ENCODE measurements at regions not wholly inside any gene's neighbourhood (a gene's known extent, or its start where the extent isn't known, plus 50 kb on each side); places are given as distances from the start of the nearest gene placed in this dataset.

- Histone ChIP-seq H3K4me1 (ENCODE audit: control insufficient read depth, extremely low read depth, insufficient read depth, low read length) (no peaks in the 10 kb centered on the region), H3K27ac (ENCODE audit: insufficient read depth, low read length) (no peak overlapping the region), H3K9ac (ENCODE audit: insufficient read depth, low read length) (no peak overlapping the region), H3K27me3 (ENCODE audit: control insufficient read depth, insufficient read depth, low read length) (no peaks in the 10 kb centered on the region), H3K4me3 (replicated peaks in 1 of 4; ENCODE audit: control extremely low read depth in 1 of 4, insufficient read depth in 1 of 4, low read depth in 3 of 4, low read length in 4 of 4) (no peak overlapping the region), H4K20me1 (ENCODE audit: control insufficient read depth, extremely low read depth, insufficient read depth, low read length) (no peaks in the 10 kb centered on the region), H2AFZ (ENCODE audit: low read length) (no peak overlapping the region), H3K9me3 (ENCODE audit: control insufficient read depth, insufficient read depth, low read depth, low read length) (no peaks in the 10 kb centered on the region), H3K36me3 (ENCODE audit: control insufficient read depth, insufficient read depth, low read length) (no peaks in the 10 kb centered on the region), H3K4me2 (ENCODE audit: extremely low read depth, insufficient read depth, low read length) (no peak overlapping the region), H3K79me2 (ENCODE audit: control insufficient read depth, insufficient read depth, low read length) (no peaks in the 10 kb centered on the region)
- DNase-seq (ENCODE audit: low read depth in 2 of 2): peak in 1 of 2 donors; percentile 10
- TF ChIP-seq EZH2 (IDR thresholded peaks at IDR 0.05; ENCODE audit: low read length, missing control alignments) (no peak), CTCF (conservative IDR thresholded peaks at IDR 0.05 in 1 of 2, IDR thresholded peaks at IDR 0.05 in 1 of 2; ENCODE audit: low read depth in 1 of 2, low read length in 2 of 2) (no peak)
Measured at GRCh38 chr5:128015978-128016377, 67.6 kb upstream of the SLC12A2 start.

DNA sequence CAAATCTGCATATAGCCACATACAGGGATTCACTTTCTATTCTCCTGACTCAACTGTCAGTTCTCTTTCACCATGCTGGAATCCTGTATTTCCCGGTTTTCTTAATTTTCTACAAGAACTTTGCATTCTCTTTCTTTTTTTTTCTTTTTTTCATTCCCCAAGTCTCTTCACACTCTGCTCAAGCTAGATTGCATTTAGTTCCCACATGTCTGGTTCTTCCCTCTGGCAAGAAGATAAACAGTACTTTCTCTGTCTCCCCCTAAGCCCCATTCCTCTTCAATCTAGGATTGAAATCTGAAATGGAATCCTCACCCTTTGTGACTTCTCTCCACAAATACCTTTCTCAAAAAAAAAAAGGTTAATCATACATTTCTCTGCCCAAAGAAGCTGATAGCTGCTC, 64.2 kb upstream of the SLC12A2 start:
- no peak overlapping the region for H3K9ac ChIP-seq (ENCODE audit: insufficient read depth, low read length)
- TF ChIP-seq CTCF (conservative IDR thresholded peaks at IDR 0.05 in 1 of 2, IDR thresholded peaks at IDR 0.05 in 1 of 2; ENCODE audit: low read depth in 1 of 2, low read length in 2 of 2) (no peak), EZH2 (IDR thresholded peaks at IDR 0.05; ENCODE audit: low read length, missing control alignments) (no peak)
- no peak for DNase-seq (ENCODE audit: low read depth in 2 of 2)

GRCh38 chr5:128020012-128020411, 63.6 kb upstream of the SLC12A2 start:
- H3K27ac ChIP-seq (ENCODE audit: insufficient read depth, low read length): no peak overlapping the region
- TF ChIP-seq EZH2 (IDR thresholded peaks at IDR 0.05; ENCODE audit: low read length, missing control alignments) (no peak), CTCF (conservative IDR thresholded peaks at IDR 0.05 in 1 of 2, IDR thresholded peaks at IDR 0.05 in 1 of 2; ENCODE audit: low read depth in 1 of 2, low read length in 2 of 2) (no peak)
- no peaks in the 10 kb centered on the region for H4K20me1 ChIP-seq (ENCODE audit: control insufficient read depth, extremely low read depth, insufficient read depth, low read length)
- no peak overlapping the region for H2AFZ ChIP-seq (ENCODE audit: low read length)
- H3K36me3 ChIP-seq (ENCODE audit: control insufficient read depth, insufficient read depth, low read length): no peaks in the 10 kb centered on the region
- no peaks in the 10 kb centered on the region for H3K9me3 ChIP-seq (ENCODE audit: control insufficient read depth, insufficient read depth, low read depth, low read length)
- DNase-seq (ENCODE audit: low read depth in 2 of 2): no peak
- no peaks in the 10 kb centered on the region for H3K27me3 ChIP-seq (ENCODE audit: control insufficient read depth, insufficient read depth, low read length)
- H3K4me3 ChIP-seq (replicated peaks in 1 of 4; ENCODE audit: control extremely low read depth in 1 of 4, insufficient read depth in 1 of 4, low read depth in 3 of 4, low read length in 4 of 4): no peak overlapping the region
- H3K4me1 ChIP-seq (ENCODE audit: control insufficient read depth, extremely low read depth, insufficient read depth, low read length): peaks cover 3% of the 10 kb centered on the region
- no peak overlapping the region for H3K9ac ChIP-seq (ENCODE audit: insufficient read depth, low read length)
- no peak overlapping the region for H3K4me2 ChIP-seq (ENCODE audit: extremely low read depth, insufficient read depth, low read length)
- no peaks in the 10 kb centered on the region for H3K79me2 ChIP-seq (ENCODE audit: control insufficient read depth, insufficient read depth, low read length)

More for the DNA sequence above, 64.2 kb upstream of the SLC12A2 start:
- no peak overlapping the region for H3K4me3 ChIP-seq (replicated peaks in 1 of 4; ENCODE audit: control extremely low read depth in 1 of 4, insufficient read depth in 1 of 4, low read depth in 3 of 4, low read length in 4 of 4)
- no peak overlapping the region for H3K27ac ChIP-seq (ENCODE audit: insufficient read depth, low read length)
- peaks cover 3% of the 10 kb centered on the region for H3K4me1 ChIP-seq (ENCODE audit: control insufficient read depth, extremely low read depth, insufficient read depth, low read length)
- H3K4me2 ChIP-seq (ENCODE audit: extremely low read depth, insufficient read depth, low read length): no peak overlapping the region
- no peaks in the 10 kb centered on the region for H3K36me3 ChIP-seq (ENCODE audit: control insufficient read depth, insufficient read depth, low read length)
- H3K27me3 ChIP-seq (ENCODE audit: control insufficient read depth, insufficient read depth, low read length): no peaks in the 10 kb centered on the region
- no peaks in the 10 kb centered on the region for H4K20me1 ChIP-seq (ENCODE audit: control insufficient read depth, extremely low read depth, insufficient read depth, low read length)
- H3K79me2 ChIP-seq (ENCODE audit: control insufficient read depth, insufficient read depth, low read length): no peaks in the 10 kb centered on the region
- H3K9me3 ChIP-seq (ENCODE audit: control insufficient read depth, insufficient read depth, low read depth, low read length): no peaks in the 10 kb centered on the region
- H2AFZ ChIP-seq (ENCODE audit: low read length): no peak overlapping the region

Data from fibroblast of lung (primary cell).